ENCODE measurements at regions not wholly inside any gene's neighbourhood (a gene's known extent, or its start where the extent isn't known, plus 50 kb on each side); places are given as distances from the start of the nearest gene placed in this dataset.
"Not testable (repeated sequence)": the region's sequence is repeated elsewhere in the genome, so short reads cannot be mapped to it uniquely, and the experiment has no call there.

DNA sequence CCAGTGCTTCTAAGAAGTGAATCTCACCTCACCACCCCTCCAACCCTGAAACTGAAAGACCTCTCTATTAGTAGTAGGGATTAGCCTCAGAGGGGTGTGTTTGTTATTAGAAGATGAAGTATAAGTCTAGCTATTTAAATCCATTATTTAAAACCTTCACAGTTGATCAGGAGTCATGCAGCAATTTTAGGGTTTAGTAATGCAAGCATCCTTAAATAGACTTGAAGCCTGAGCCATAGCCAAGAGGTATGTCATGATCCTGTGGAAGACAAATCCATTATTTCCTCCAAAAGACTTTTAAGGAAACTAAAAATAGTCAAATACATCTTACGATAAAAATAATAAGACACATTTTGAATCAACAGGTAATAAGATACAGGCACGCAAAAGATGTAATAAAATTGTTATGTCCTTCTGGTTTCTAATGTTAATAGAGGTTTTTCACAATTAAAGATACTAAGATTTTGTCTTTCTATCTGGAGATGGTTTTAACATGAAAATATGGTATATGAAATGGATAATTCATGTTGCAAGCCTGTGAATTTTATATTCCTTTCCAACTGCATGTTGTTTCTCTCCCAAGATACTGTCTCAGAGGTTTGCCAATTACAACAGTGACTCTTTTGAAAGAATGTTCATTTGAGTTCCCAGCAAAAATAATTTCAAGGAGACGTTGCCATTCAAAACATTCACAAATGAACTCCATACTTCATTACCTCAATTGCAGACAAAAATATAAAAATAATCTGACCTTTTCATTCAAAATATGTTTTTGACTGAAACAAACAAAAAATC is 68.0 kb downstream of the LUZP4 start:
- in situ Hi-C loops (cut with HindIII; ENCODE audit: low pct_unique_long_range_greater_than_20kb, low sequenced_read_pairs): no loop called here
- TF ChIP-seq JUND (IDR thresholded peaks at IDR 0.05; ENCODE audit: low read depth): no peak
- DNase-seq (ENCODE audit: low read depth in 1 of 2, low spot score in 1 of 2): no peak

DNA sequence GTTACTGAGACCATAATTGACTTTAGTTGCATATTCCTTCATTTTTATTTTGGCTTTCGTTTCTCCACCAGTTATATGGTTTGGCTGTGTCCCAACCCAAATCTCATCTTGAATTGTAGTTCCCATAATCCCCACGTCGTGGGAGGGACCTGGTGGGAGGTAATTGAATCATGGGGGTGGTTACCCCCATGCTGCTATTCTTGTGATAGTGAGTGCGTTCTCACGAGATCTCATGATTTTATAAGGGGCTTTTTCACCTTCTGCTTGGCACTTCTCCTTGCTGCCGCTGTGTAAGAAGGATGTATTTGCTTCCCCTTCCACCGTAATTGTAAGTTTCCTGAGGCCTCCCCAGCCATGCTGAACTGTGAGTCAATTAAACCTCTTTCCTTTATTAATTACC is 70.0 kb downstream of the LUZP4 start:
- DNase-seq (ENCODE audit: low read depth in 1 of 2, low spot score in 1 of 2); in situ Hi-C loops (cut with HindIII; ENCODE audit: low pct_unique_long_range_greater_than_20kb, low sequenced_read_pairs): not testable (repeated sequence)

DNA sequence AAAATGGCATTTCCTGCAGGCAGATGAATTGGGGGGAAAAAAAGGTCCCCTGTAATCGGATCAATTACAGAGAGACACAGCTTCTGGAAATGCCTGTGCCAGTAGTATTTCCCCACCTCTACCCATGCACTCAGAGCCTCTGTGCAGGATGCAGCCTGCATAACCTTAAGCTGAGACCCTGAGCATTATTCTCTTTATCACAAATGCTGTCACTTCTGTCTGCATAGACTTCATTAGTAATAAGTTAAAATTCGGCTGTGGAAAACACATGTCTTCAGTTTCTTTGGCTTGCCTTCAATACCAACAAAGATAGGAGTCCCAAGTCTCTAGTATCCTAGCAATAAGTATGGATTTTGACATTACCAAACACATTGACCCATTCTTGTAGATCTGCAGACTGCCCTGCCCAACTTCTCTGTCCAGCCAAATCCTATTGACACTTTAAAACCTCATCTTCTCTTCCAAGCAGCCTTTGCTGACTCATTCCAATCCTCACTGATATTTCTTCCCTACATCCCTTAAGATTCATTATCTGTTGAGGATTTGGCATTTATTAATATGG is 70.8 kb downstream of the LUZP4 start:
- in situ Hi-C loops (cut with HindIII; ENCODE audit: low pct_unique_long_range_greater_than_20kb, low sequenced_read_pairs): no loop called here

DNA sequence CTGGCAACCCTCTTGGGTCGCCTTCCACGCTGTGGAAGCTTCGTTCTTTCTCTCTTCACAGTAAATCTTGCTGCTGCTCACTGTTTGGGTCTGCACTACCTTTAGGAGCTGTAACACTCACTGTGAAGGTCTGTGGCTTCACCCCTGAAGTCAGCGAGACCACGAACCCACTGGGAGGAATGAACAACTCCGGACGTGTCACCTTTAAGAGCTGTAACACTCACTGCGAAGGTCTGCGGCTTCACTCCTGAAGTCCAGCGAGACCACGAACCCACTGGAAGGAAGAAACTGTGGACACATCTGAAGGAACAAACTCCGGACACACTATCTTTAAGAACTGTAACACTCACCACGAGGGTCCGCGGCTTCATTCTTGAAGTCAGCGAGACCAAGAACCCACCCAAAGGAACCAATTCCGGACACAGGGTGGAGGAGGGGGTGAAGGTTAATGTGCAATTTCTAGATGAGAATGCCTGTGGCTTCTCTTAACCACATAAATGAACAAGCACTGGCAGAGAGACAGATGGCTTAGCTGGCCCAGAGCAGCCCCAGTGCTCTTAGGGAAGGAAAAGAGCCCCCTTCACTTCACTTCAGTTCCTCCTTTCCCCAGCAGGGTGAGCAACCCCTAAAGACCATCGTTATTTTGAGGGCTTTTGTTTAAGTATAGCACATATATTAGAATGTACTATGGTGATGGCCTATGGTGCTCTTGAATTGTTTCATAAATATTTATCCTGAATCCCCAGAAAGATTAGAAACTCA is 73.0 kb downstream of the LUZP4 start:
- TF ChIP-seq JUND (IDR thresholded peaks at IDR 0.05; ENCODE audit: low read depth): no peak
- DNase-seq (ENCODE audit: low read depth in 1 of 2, low spot score in 1 of 2): no peak
- in situ Hi-C loops (cut with HindIII; ENCODE audit: low pct_unique_long_range_greater_than_20kb, low sequenced_read_pairs): no loop called here

More for the DNA sequence above, 70.8 kb downstream of the LUZP4 start:
- DNase-seq (ENCODE audit: low read depth in 1 of 2, low spot score in 1 of 2): no peak
- no peak for TF ChIP-seq JUND (IDR thresholded peaks at IDR 0.05; ENCODE audit: low read depth)

DNA sequence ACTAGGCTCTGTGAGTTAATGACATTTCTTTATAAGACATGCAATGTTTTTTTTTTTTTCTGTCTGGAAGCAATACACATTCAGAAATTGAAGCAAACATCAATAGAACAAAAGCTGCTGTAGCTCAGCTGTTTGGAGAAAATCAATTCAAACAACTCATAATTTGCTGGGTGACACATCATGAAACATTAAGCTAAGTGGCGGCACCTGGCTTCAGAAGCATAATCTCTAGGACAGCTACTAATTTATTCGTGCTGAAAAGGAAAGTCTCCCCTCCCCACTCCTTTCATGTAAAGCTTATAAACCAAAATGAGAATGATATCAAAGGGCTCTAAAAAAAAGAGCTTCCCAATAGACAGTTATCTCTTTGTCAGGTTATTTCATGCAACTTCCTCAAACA is 73.9 kb downstream of the LUZP4 start:
- in situ Hi-C loops (cut with HindIII; ENCODE audit: low pct_unique_long_range_greater_than_20kb, low sequenced_read_pairs): no loop called here
- DNase-seq (ENCODE audit: low read depth in 1 of 2, low spot score in 1 of 2): no peak
- no peak for TF ChIP-seq JUND (IDR thresholded peaks at IDR 0.05; ENCODE audit: low read depth)

DNA sequence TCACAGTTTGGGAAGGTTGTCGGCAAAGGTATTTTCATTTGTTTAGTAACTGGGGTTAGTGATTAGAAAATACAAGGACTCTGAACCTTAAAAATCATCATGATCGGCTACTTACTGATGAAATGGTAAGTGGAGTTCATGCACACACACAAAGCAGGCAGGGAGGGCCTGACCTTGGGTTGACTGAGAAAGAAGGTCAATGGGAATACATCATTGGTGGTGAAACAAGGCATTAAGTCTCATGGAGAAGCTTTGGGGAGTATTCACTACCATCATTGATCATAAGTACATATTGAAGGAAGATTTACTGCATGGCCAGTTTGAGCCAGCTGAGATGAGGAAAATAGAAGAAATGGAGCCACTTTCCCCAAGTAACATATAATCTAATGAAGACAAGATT is 74.4 kb downstream of the LUZP4 start:
- TF ChIP-seq JUND (IDR thresholded peaks at IDR 0.05; ENCODE audit: low read depth): no peak
- in situ Hi-C loops (cut with HindIII; ENCODE audit: low pct_unique_long_range_greater_than_20kb, low sequenced_read_pairs): no loop called here
- DNase-seq (ENCODE audit: low read depth in 1 of 2, low spot score in 1 of 2): no peak

DNA sequence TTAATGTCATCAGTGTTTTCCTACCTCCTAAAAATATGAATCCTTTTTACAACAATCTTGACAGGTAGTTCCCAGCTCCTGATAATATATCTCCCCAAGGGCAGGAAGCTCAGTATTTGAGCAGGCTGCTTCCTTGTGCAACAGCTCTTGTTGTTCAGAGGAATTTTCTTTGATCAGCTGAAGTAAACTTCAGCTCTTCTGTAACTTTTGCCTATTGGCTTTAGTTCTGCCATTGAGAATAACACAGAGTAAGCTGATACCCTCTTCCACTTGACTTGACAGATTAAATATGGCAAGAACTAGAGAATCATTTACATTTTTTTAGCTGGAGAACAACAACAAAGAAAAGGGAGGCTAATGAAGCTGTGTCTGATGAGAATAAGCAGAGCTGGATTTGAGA is 75.2 kb downstream of the LUZP4 start:
- TF ChIP-seq JUND (IDR thresholded peaks at IDR 0.05; ENCODE audit: low read depth): no peak
- no peak for DNase-seq (ENCODE audit: low read depth in 1 of 2, low spot score in 1 of 2)
- in situ Hi-C loops (cut with HindIII; ENCODE audit: low pct_unique_long_range_greater_than_20kb, low sequenced_read_pairs): no loop called here

DNA sequence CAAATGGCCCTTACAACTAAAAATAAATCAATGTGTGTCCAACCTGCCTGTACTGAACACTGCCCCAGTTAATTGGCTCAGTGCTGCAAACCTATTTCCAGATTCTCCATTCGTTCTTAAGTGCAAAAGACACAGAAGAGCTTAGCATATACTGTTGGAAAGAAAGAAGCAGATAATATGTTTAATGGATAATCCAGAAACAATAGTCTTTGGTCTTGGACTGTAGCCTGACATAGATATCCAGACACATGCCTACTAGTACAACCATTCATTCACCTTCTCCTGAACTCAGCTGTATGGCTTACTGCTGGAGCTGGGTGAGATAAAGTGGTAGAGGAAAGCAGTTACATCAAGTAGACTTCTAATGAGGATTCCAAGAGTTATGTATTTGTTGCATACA is 77.0 kb downstream of the LUZP4 start:
- no peak for DNase-seq (ENCODE audit: low read depth in 1 of 2, low spot score in 1 of 2)
- in situ Hi-C loops (cut with HindIII; ENCODE audit: low pct_unique_long_range_greater_than_20kb, low sequenced_read_pairs): no loop called here
- no peak for TF ChIP-seq JUND (IDR thresholded peaks at IDR 0.05; ENCODE audit: low read depth)

DNA sequence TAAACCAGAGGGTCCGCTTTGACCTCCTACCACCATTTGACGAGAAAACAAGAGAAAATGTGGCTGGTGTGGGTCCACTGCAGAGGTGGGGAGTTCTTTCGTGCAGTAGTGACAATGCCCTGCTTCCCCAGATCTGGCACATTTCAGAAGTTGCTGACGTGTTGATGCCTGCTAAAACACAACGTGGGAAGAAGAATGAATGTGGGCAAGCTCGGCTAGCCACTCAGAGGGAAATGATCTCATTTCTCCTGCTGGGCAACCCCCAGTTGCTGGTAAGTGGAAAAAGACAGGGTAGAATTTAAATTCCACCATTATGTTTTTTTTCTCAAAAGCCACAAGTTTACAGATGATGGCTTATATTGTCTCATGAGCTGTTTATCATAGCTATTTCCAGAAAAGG is 77.9 kb downstream of the LUZP4 start:
- DNase-seq (ENCODE audit: low read depth in 1 of 2, low spot score in 1 of 2): no peak
- in situ Hi-C loops (cut with HindIII; ENCODE audit: low pct_unique_long_range_greater_than_20kb, low sequenced_read_pairs): no loop called here
- no peak for TF ChIP-seq JUND (IDR thresholded peaks at IDR 0.05; ENCODE audit: low read depth)

DNA sequence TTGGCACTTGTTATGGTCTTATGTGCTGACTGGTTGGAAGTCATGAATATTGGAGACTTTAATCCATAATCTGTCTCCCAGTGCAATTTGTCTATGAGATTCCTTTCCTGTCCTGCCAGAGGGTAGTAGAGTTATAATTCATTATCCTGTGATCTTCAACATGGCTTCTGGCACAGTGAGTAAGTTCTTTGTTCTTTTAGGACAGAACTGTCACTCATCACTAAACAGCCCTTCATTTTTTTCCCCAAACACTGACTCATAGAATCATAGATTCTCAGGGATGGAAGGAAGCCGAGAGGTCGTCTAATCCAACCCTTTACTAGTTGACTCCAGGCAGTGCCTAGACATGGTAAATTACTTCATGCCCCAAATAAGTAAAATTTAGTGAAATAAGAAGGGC is 78.4 kb downstream of the LUZP4 start:
- in situ Hi-C loops (cut with HindIII; ENCODE audit: low pct_unique_long_range_greater_than_20kb, low sequenced_read_pairs): no loop called here
- TF ChIP-seq JUND (IDR thresholded peaks at IDR 0.05; ENCODE audit: low read depth): no peak
- DNase-seq (ENCODE audit: low read depth in 1 of 2, low spot score in 1 of 2): no peak

DNA sequence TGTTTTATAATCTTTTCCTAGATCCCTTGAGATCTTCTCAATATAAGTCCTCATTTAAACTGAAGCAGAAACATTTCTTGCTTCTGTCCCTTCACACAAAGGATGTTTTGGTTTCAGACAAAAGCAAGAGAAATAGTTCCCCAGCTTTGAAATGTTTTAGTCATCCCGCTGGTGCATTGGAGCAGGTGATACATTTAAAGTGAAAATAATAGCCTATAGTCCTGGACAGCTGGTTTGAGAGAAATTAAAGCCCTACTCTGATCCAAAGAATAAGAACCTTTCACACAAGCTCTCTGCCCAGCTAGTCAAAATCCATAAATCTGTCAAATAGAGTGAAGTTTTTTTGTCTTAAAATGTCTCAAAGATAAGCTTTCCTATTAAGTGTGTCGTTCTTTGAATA is 79.4 kb downstream of the LUZP4 start:
- no peak for TF ChIP-seq JUND (IDR thresholded peaks at IDR 0.05; ENCODE audit: low read depth)
- DNase-seq (ENCODE audit: low read depth in 1 of 2, low spot score in 1 of 2): no peak
- in situ Hi-C loops (cut with HindIII; ENCODE audit: low pct_unique_long_range_greater_than_20kb, low sequenced_read_pairs): no loop called here

DNA sequence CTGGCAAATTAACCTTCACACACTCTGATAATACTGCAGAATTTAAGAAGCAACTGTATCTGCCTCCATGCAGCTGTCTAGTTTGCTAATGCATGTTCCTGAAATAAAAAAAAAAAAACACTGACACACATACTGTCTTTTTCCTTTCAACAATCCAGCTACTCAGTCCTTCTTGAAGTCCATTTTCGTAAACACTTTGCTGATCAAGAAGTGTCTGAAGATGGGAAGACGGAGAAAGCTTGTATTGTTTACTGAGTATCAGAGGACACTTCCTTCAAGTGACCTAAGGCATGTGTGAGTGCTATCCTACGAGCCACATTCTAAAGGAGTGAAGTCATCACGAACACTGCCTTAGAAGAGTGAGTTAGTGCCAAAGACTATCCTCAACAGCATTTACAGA is 82.6 kb downstream of the LUZP4 start:
- TF ChIP-seq JUND (IDR thresholded peaks at IDR 0.05; ENCODE audit: low read depth): no peak
- in situ Hi-C loops (cut with HindIII; ENCODE audit: low pct_unique_long_range_greater_than_20kb, low sequenced_read_pairs): no loop called here
- DNase-seq (ENCODE audit: low read depth in 1 of 2, low spot score in 1 of 2): peak; percentile 1 to 50

DNA sequence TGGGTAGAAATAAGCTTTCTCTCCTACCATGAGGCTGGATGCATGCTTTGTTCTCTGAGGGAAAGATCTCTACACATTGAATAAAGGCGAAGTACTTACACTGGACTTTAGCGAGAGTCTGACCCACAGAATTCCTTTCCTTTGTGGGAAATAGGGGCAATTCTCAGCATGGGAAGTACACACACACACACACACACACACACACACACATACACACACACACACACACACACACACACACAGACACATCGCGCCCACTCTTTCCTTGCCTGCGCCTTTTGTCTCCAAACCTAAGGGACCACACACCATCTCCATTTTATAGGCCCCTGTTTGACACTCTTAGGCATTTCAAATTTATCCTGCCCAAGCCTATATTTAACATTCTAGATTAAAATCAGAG is 83.8 kb downstream of the LUZP4 start:
- DNase-seq (ENCODE audit: low read depth in 1 of 2, low spot score in 1 of 2): no peak
- TF ChIP-seq JUND (IDR thresholded peaks at IDR 0.05; ENCODE audit: low read depth): no peak
- in situ Hi-C loops (cut with HindIII; ENCODE audit: low pct_unique_long_range_greater_than_20kb, low sequenced_read_pairs): no loop called here
